ENCODE measurements at regions not wholly inside any gene's neighbourhood (a gene's known extent, or its start where the extent isn't known, plus 50 kb on each side); places are given as distances from the start of the nearest gene placed in this dataset.

- no peak overlapping the region for H3K4me3 ChIP-seq
- H3K9me3 ChIP-seq (ENCODE audit: insufficient read depth, low read depth): no peaks in the 10 kb centered on the region
- no peaks in the 10 kb centered on the region for H3K4me1 ChIP-seq (replicated peaks; ENCODE audit: insufficient read depth)
- no peak overlapping the region for H3K4me2 ChIP-seq
- no peak overlapping the region for H2AFZ ChIP-seq
- intact Hi-C loops (cut with micrococcal nuclease; ENCODE audit: unreplicated experiment): no loop called here
- H3K79me2 ChIP-seq (ENCODE audit: low read depth): no peaks in the 10 kb centered on the region
- no peaks in the 10 kb centered on the region for H3K36me3 ChIP-seq (ENCODE audit: low read depth)
- H3K9me2 ChIP-seq (ENCODE audit: insufficient read depth): no peaks in the 10 kb centered on the region
- no peaks in the 10 kb centered on the region for H3F3A ChIP-seq (ENCODE audit: insufficient read depth, low read depth)
- H4K20me1 ChIP-seq (ENCODE audit: insufficient read depth): no peaks in the 10 kb centered on the region
- POLR2A ChIA-PET (ENCODE audit: unreplicated experiment): no interaction called here
- CTCF ChIA-PET: no interaction called here
- H3K27me3 ChIP-seq (ENCODE audit: insufficient read depth, low read depth): no peaks in the 10 kb centered on the region
- H3K27ac ChIP-seq: no peak overlapping the region
- DNase-seq: no peak
- no peak for TF ChIP-seq EZH2 (IDR thresholded peaks at IDR 0.05; ENCODE audit: low read depth)
- BruUV-seq (replicated peaks): no TSS peak
Measured at GRCh38 chr15:26098801-26099200, 235.7 kb upstream of the ATP10A start.

DNA sequence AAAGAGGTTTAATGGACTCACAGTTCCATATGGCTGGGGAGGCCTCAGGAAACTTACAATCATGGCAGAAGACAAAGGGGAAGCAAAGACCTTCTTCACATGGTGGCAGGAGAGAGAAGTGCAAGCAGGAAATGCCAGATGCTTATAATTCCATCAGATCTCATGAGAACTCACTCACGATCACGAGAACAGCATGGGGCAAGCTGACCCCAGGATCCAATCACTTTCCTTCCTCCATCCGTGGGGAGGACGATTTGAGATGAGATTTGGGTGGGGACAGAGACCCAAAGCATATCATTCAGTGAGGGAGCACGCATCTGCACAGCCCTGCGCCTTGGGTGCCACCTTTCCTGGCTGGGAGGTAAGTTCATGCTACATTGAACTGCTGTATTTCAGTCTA, 234.1 kb upstream of the ATP10A start:
- Histone ChIP-seq H3K4me1 (replicated peaks; ENCODE audit: insufficient read depth) (no peaks in the 10 kb centered on the region), H3K9me3 (ENCODE audit: insufficient read depth, low read depth) (no peaks in the 10 kb centered on the region), H3K27me3 (ENCODE audit: insufficient read depth, low read depth) (peaks cover 2% of the 10 kb centered on the region; the same call in 1 of the 2 replicates), H3K27ac (no peak overlapping the region), H4K20me1 (ENCODE audit: insufficient read depth) (no peaks in the 10 kb centered on the region), H3F3A (ENCODE audit: insufficient read depth, low read depth) (no peaks in the 10 kb centered on the region), H3K4me2 (no peak overlapping the region), H3K79me2 (ENCODE audit: low read depth) (no peaks in the 10 kb centered on the region), H2AFZ (no peak overlapping the region), H3K36me3 (ENCODE audit: low read depth) (no peaks in the 10 kb centered on the region), H3K9me2 (ENCODE audit: insufficient read depth) (no peaks in the 10 kb centered on the region), H3K4me3 (no peak overlapping the region)
- intact Hi-C loops (cut with micrococcal nuclease; ENCODE audit: unreplicated experiment): no loop called here
- no peak for DNase-seq
- BruUV-seq (replicated peaks): no TSS peak
- TF ChIP-seq, protein P1, sequence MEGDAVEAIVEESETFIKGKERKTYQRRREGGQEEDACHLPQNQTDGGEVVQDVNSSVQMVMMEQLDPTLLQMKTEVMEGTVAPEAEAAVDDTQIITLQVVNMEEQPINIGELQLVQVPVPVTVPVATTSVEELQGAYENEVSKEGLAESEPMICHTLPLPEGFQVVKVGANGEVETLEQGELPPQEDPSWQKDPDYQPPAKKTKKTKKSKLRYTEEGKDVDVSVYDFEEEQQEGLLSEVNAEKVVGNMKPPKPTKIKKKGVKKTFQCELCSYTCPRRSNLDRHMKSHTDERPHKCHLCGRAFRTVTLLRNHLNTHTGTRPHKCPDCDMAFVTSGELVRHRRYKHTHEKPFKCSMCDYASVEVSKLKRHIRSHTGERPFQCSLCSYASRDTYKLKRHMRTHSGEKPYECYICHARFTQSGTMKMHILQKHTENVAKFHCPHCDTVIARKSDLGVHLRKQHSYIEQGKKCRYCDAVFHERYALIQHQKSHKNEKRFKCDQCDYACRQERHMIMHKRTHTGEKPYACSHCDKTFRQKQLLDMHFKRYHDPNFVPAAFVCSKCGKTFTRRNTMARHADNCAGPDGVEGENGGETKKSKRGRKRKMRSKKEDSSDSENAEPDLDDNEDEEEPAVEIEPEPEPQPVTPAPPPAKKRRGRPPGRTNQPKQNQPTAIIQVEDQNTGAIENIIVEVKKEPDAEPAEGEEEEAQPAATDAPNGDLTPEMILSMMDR (conservative IDR thresholded peaks at IDR 0.05): no peak
- no peak for TF ChIP-seq EZH2 (IDR thresholded peaks at IDR 0.05; ENCODE audit: low read depth)
- ChIA-PET CTCF (no interaction called here), POLR2A (ENCODE audit: unreplicated experiment) (no interaction called here)

- intact Hi-C loops (cut with micrococcal nuclease; ENCODE audit: unreplicated experiment): no loop called here
- Histone ChIP-seq H3K4me3 (no peak overlapping the region), H4K20me1 (ENCODE audit: insufficient read depth) (no peaks in the 10 kb centered on the region), H3K4me1 (replicated peaks; ENCODE audit: insufficient read depth) (no peaks in the 10 kb centered on the region), H3K9me3 (ENCODE audit: insufficient read depth, low read depth) (no peaks in the 10 kb centered on the region), H3F3A (ENCODE audit: insufficient read depth, low read depth) (no peaks in the 10 kb centered on the region), H3K27ac (no peak overlapping the region), H3K79me2 (ENCODE audit: low read depth) (no peaks in the 10 kb centered on the region), H3K9me2 (ENCODE audit: insufficient read depth) (no peaks in the 10 kb centered on the region), H2AFZ (no peak overlapping the region), H3K36me3 (ENCODE audit: low read depth) (no peaks in the 10 kb centered on the region), H3K4me2 (no peak overlapping the region), H3K27me3 (ENCODE audit: insufficient read depth, low read depth) (peaks cover 2% of the 10 kb centered on the region; the same call in 1 of the 2 replicates)
- POLR2A ChIA-PET (ENCODE audit: unreplicated experiment): no interaction called here
- CTCF ChIA-PET: no interaction called here
- BruUV-seq (replicated peaks): no TSS peak
- no peak for DNase-seq
- TF ChIP-seq, protein P1 (conservative IDR thresholded peaks at IDR 0.05): no peak
- no peak for TF ChIP-seq EZH2 (IDR thresholded peaks at IDR 0.05; ENCODE audit: low read depth)
Measured at GRCh38 chr15:26096581-26096980, 233.5 kb upstream of the ATP10A start.

- intact Hi-C loops (cut with micrococcal nuclease; ENCODE audit: unreplicated experiment): no loop called here
- Histone ChIP-seq H4K20me1 (ENCODE audit: insufficient read depth) (no peaks in the 10 kb centered on the region), H3F3A (ENCODE audit: insufficient read depth, low read depth) (no peaks in the 10 kb centered on the region), H2AFZ (no peak overlapping the region), H3K9me3 (ENCODE audit: insufficient read depth, low read depth) (no peaks in the 10 kb centered on the region), H3K79me2 (ENCODE audit: low read depth) (no peaks in the 10 kb centered on the region), H3K9me2 (ENCODE audit: insufficient read depth) (no peaks in the 10 kb centered on the region), H3K4me1 (replicated peaks; ENCODE audit: insufficient read depth) (no peaks in the 10 kb centered on the region), H3K36me3 (ENCODE audit: low read depth) (no peaks in the 10 kb centered on the region), H3K4me2 (no peak overlapping the region), H3K27ac (no peak overlapping the region), H3K27me3 (ENCODE audit: insufficient read depth, low read depth) (peaks cover 2% of the 10 kb centered on the region; the same call in 1 of the 2 replicates), H3K4me3 (no peak overlapping the region)
- TF ChIP-seq, protein P1 (conservative IDR thresholded peaks at IDR 0.05): no peak; the same call in 1 of the 2 replicates
- no peak for TF ChIP-seq EZH2 (IDR thresholded peaks at IDR 0.05; ENCODE audit: low read depth)
- ChIA-PET POLR2A (ENCODE audit: unreplicated experiment) (no interaction called here), CTCF (no interaction called here)
- DNase-seq: no peak
- no TSS peak for BruUV-seq (replicated peaks)
Measured at GRCh38 chr15:26095710-26096330, 232.7 kb upstream of the ATP10A start.

All from PC-9 (cell line).